ENCODE measurements at regions not wholly inside any gene's neighbourhood (a gene's known extent, or its start where the extent isn't known, plus 50 kb on each side); places are given as distances from the start of the nearest gene placed in this dataset.

DNA sequence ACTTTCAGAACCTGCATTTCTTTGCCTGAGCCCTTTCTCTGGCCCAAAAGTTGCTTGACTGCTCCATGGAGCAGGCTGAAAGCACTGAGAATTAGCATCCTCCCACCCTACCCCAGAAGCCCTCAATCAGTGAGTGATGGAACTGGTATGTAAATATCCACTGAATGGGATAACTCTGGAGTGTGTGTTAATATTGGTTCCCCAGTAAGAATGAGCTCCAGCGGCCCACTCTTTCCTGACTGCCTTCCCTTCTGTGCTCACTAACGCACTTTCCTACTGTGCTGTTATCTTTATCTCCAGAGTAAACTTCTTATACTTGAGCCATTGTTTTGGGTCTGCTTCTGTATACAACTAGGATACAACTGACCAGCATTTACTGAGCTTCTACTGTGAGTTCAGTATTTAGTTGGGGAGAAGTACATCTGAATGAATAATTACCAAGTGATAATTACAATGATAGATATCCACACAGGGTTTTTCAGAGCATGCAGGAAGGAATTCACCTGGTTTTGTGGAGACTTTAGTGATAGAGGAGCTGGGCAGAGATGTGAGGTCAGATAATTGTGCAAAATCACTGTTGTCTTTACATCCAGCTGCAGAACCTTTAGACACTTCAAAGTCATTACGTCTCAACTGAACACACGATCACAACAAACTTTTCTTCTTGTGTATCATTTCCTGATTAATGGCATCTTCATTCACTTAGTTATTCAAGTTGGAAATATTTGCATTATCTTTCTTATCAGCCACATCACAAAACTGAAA is 149.2 kb upstream of the BTG1 start:
- DNase-seq = no peak

DNA sequence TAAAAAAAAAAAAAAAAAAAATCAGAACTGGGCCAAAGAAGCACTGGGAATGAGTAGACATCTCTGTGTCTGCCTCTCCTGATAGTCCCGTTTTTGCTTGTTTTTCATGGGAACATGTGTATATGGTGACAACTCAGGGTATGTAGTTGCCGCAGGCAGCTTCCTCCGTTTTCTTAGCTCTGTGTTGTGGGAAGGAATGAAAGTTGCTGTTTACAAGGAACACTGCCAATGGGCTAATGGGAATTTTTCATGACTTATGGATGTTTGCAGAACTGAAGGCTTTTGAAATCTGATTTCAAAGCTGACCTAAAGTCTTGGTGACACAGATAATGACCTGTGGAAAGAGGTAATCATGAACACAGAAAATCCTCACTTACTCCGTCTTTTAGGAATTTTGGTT is 146.4 kb upstream of the BTG1 start:
- DNase-seq = no peak

DNA sequence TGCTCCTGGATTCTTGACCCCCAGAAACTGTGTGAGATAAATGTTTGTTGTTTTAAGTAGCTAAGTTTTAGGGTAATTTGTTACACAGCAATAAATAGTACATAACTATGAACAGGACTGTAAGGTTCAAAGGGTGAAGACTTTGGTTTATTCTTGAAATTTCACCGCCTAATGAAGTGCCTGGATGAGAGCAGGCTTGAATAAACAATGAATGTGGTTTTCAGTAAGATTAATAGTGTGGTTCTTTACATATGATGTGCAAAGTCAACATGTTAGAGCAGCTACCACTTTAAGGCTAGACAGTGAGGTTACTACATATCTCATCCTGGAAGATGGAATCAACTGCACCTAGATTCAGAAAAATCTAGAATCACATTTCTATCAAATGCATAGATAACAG is 145.2 kb upstream of the BTG1 start:
- DNase-seq = no peak

DNA sequence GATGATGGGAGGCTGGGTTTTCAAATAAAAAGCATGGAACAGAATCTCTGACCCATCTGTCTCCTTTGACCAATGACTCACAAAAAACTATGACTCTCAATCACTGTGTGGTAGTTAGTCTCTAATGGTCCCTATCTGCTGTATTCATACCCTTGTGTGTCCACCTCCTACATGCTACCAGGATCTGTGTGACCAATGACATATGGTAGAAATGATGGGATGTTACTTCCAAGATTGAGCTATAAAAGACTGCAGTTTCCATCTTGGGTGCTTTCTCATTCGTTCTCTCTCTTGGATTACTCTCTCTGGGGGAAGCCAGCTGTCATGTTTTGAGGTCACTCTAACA is 144.7 kb upstream of the BTG1 start:
- no peak for DNase-seq

DNA sequence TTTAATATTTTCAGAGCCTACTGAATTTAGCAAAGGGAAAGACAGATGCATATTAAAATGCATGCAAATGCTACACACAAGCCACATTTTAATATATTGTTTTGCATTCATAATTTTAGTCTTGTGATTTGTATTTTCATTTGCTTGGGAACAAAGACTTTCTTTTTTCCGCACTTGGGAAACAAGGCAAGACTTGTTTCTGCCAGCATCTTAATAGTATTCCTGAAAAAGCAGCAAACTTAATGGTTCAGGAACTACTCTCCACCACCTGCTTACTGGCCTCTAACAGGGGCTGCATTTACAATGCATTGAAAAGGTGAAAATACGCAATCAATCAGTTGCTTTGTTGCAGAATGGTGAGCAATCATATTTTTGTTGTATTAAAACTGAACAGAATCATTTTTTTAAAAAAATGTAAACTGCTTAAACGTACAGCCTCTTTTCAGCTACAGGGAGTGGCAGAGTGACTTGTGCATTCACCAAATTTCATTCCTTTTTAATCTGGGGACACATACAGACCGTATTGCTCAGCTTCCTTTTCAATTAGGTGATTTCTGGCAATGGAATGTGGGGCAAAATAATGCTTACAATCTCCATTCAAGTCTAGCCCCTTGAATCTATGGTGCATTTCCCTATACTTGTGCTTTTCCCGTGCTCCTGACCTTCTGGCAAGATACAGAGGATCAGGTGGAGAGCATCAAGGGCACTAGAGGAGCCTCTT is 144.1 kb upstream of the BTG1 start:
- no peak for DNase-seq

DNA sequence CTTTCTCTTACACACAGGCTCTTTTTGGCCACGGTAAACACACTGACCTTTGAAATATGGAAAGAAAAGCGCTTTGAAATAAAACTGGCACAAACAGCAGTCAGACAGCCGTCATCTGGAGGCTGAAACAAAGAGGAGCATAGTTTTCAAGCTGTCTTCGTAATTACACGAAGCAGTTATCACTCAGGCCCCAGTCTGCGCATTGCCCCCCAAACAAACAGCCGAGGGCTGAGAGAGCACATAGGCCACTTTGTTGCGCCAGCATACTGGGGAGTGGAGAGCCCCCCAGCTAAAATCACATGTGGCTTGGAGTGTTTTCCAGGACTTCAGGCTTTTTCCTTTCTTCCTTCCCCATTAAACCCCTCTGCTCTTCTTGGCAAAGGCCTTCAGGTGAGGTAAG is 142.9 kb upstream of the BTG1 start:
- no peak for DNase-seq

DNA sequence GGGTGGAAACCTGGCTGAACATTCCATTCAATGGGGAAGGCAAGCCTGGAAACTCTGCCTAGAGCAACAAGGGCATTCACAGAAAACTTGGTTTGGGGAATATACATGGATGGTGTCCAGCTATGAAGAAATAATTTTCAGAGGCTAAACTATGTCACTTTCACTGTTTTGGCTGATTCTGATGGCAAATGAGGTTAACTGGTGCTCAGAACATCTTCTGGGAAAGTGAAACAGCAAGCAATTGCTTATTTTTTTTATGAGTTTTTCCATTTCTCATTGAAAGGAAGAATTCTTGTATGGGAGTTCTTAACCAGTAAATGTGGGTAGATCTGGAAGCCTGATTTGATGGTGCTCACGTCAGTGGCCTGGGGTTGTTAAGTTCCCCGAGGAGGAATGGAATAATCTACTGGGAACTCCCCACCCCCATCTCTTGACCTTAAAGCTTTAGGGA is 132.8 kb upstream of the BTG1 start:
- DNase-seq = no peak

DNA sequence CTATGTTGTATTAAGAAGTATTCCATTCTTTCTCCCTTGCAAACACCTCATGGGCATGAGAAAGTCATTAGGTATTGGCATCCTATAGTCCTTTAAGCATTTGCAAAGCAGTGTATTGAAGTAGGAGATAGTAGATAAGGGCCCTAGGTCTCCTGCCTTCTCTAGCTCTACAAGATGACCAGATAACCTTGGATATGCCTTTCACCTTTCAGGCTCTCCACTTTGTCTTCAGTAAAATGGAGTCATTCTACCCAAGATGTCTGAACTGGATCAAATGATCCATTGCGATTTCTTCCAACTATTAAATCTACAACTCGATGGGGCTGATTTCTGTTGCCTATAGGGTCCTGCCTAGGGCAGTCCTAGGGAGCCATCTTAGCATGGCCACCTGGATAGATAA is 132.1 kb upstream of the BTG1 start:
- DNase-seq = no peak

DNA sequence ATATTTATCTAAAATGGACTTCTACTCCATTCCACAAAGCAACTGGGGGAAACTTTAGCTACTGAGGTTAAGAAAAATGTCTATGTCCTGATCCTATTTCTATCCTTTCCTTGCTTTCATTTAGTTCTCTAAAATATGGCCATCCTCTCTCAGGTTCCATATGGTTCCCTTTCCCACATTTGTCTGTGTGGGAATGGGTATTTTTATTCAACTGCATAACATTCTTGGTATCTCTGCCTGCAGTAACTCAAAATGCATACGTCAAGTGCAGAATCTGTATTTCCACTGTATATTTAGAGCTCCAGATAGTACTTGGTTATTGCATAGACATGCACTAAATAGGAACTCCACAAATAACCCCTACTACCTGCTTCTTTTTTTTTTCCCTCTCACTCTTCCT is 130.6 kb upstream of the BTG1 start:
- no peak for DNase-seq

DNA sequence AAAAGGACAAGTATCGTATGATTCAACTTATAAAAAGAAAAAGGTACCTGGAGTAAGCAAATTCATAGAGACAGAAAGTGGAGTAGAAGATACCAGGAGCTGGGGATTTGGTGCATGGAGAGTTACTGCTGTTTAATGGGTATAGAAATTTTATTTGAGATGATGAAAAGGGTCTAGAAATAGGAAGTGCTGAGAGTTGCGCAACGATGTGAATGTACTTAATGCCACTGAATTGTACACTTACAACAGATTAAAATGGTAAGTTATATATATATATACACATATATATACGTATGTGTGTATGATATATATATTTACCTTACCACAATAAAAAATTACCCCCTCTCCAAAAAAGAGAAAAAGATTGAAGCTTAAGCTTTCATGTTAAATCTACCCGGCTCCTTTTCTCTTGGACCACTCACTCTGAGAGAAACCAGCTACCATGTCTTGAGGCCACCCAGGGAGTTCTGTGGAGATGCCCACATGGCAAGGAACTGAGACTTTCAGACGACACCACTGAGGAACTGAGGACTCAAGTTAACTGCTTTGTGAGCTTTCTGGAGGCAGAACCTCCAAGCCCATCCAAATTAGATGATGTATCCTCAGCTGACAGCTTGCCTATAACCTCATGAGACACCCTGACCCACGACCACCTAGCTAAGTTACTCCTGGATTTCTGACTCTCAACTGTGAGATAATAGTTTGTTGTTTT is 130.0 kb upstream of the BTG1 start:
- DNase-seq = no peak

DNA sequence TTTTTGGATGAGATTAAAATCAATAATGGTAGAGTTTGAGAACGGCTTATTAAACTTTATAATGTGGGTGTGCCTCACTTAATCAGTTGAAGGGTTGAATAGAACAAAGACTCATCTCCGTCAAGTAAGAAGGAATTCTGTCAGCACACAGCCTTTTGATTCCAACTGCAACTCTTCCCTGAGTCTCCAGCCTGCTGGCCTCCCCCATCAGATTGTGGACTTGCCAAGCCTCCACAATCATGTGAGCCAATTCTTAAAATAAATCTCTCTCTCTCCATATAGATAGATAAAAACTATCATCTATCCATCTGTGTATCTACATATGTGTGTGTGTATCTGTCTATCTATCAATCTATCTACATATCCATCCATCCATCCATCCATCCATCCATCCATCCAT is 127.4 kb upstream of the BTG1 start:
- DNase-seq = no peak

DNA sequence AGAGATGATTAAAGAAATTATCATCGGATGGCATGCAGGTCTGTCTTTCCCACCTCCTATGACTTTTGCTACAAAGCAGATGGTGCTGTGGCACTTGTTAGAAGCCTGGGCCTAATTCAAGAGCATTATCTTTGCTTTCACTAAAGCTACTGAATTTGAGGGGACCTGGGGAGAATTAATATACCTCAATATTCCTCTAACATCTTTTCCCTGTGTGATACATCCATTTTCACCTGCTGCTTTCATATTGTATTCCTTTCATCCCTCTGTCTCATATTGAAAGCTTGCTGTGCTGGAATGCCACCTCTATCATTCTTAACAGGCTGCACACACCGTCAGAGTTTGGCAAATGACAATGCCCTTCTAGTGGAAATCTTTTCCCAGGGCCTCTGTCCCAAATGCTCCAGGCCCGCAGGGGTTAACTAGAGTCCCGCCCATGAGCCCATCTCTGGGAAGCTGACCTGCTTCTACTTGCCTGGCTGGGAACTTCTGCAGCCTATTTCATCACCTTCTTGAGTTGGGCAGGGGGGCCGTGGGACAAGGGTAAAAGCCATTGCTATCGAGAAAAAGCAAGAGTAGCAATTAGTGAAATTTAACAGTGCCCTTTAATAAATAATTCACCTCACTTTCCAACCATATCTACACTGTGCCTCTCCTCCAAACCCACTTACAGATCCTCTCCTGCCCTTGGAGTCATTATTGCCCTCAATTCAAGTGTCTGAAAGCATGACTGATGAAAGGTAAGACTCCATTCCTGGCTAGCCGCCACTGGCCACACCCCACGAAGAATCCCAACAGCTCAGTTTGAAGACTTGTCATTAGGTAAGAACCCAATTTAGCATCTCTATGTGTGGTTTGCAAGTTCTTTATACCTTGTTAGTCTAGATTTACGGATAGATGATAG is 126.7 kb upstream of the BTG1 start:
- no peak for DNase-seq

DNA sequence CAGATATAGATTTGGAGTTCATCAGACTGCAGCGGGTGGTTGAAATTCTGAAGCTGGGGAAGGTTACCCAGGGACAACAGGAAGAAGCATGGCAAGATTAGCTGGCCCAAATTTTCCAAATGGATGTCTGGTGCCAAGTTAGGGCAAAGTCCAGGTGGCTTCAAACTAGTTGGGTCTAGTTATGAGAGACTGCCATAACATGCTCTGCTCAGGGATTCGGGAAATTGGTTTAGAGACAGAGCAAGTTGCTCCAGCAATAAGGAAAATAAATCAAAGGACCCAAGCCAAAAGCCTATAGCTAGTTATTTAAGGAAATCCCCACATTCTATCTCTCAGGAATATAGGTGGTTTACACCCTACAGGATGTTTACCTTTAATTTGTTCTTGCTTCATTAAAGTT is 125.7 kb upstream of the BTG1 start:
- DNase-seq = no peak

DNA sequence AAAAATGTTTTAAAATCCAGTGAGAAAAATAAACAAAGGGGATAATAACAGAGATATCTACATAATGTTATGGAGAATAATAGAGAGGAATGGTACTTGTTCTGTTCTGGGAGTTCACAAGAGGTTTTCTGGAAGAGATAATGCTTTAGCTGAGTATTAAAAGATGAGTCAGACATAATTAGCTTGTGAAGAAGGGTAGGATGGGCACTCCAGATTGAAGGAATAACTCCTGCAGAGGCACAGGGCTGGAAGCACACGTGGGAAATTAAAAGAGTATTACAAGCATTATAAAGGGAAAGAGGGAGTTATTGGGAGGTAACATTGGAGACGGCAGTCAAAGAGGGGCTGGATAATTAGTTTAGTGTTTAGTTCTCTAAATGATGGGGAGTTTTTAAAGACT is 124.9 kb upstream of the BTG1 start:
- no peak for DNase-seq

DNA sequence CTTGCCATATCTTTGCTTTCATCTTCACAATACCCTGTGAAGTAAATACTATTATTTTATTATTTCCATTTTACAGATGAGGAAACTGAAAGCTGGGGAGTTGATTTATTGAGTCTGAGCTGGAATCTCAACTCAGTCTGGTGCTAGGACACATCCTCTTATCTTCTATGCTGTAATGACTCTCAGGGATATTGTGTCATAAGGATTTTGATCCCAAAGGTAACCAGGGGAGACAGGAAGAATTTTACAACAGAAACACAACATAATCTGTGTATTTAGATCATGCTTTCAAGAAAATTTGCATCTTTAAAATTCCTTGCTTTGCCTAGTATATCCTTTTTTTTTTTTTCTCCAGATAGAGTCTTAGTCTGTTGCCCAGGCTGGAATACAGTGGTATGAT is 123.3 kb upstream of the BTG1 start:
- no peak for DNase-seq

DNA sequence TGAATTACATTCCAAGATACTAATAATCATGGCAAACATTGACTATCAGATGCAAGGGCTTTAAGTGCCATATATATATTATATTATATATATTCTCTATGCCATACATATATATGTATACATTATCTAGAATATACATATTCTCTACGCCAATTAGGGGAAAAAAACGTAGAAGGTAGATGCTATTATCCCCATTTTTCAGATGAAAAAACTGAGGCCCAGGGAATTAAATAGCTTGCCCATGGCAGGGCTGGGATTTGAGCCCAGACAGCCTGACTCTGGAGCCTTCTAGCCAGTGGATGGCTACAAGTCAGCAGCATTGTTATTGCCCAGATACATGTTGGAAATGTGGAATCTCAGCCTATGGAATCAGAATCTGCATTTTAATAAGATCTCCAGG is 116.0 kb upstream of the BTG1 start:
- DNase-seq = no peak

DNA sequence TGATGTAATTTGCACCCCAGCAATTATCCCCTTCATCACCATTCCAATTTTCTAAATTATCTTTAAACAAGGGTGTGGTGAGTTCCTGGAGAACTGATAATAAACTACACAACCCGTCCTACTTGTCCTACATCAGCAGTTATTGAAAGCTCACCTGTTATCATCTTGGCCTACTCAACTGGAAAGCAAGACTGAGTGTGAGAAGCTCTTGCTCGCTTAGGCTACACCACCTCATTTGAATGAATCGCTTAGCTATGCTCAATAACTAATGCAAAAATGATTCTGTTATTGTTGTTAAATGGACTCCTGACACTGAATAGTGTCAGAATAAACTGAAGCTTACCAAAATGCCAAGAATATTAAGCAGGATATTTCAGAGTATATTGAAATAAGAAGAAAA is 115.4 kb upstream of the BTG1 start:
- DNase-seq = no peak

DNA sequence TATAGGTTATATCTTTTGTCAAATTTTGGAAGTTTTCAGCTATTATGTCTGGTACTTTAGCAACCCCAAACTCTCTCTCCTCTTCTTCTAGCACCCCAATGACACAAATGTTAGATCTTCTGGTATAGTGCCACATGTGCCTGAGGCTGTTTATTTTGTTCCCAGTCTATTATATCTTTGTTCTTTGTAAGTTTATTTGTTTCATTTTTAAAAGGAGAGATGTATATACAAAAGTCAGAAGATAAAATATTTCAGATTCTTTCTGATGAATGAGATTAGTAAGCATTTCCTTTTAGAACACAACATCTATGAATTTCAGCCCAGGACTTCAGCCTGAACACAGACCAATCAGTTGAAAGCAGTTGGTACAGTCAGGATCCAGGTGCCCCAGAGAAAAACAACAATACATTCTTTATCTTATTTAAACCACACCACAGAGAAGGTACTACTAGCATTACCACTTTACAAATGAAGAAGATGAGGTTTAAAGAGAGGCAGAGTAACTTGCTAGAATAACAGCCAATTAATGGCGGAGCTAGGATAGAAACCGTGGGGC is 114.1 kb upstream of the BTG1 start:
- no peak for DNase-seq

DNA sequence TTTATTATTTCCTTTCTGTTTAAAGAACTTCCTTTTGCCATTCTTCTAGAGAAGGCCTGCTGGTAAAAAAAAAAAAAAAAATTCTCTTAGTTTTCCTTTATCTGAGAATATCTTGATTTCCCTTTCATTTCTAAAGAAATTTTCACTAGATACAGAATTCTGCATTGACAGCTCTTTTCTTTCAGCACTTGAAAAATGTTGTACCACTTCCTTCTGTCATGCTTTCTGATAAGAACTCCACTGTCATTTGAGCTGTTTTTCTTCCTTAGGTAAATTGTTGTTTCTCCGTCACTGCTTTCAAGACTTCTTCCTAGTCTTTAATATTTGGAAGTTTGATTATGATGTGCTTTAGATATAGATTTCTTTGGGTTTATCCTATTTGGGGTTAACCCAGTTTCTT is 113.6 kb upstream of the BTG1 start:
- DNase-seq = no peak

DNA sequence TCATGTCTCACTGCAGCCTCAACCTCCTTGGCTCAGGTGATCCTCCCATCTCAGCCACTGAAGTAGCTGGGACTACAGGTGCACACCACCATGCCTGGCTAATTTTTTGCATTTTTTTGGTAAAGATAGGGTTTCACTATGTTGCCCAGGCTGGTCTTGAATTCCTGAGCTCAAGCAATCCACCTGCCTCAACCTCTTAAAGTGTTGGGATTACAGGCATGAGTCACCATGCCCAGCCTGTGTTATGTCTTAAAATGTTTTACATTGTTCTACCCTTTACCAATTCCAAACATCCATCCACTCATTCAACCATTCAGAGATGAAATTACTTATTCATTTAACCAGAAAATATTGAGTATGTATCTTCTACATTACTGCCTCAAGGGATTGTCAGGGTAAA is 111.6 kb upstream of the BTG1 start:
- DNase-seq = no peak

DNA sequence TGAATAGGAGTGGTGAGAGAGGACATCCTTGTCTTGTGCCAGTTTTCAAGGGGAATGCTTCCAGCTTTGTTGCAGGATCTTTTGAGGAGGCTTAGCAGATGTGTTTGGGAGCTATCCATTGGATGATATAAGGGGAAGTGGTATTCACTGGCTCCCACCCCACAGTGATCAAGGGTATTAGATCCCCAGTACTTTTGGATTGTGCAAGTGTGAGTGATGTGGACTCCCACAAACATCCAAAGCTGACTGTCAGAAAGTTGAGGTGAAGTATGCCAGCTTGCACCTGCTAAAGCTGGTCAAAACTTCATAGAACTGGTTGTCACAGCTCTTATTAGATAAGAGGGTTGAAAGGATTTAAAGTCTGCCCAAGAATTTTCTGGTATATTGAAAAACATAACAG is 110.1 kb upstream of the BTG1 start:
- DNase-seq = no peak

DNA sequence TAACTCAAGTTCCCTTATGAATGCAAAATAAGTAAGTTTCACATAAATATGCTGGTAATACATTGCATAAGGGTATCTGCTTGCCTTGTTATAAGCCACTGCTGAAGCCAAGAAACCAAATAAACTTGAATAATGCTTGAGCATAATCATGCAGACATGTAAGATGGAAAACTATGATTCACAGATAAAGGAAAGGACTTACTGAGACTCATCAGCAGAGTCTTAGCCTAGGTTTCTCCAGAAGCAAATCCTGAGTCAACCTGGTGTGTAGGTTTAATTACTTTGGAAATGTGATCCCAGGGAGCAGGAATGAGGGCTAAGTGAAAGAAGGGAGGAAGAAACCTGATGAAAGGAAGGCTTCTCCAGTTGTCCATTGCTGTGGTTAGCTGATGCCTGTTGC is 107.7 kb upstream of the BTG1 start:
- no peak for DNase-seq

DNA sequence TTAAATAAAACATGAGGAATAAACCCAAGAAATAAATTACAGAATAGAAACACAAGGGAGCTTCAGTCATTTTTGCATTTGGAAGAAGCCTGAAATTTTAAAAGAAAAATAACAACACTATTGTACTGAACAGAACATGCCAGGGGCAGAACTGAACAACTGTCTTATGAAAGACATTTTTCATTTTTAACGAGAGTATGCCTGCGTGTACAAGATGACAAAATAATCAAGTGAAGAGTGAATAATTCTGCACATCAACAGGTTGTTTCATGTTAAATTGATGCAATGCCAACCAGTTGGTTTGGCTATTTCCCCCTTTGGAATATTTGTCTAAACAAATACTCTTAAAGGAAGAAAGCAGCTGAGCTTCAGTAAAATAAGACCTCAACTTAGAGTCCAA is 103.3 kb upstream of the BTG1 start:
- DNase-seq = no peak

Measured in activated naive CD4-positive, alpha-beta T cell (primary cell).